ENCODE measurements at regions not wholly inside any gene's neighbourhood (a gene's known extent, or its start where the extent isn't known, plus 50 kb on each side); places are given as distances from the start of the nearest gene placed in this dataset.
A peak's percentile ranks its signal among the peaks of the same experiment; 100 is the strongest.

- Histone ChIP-seq H2AK5ac (ENCODE audit: insufficient read length, low read length) (no peak overlapping the region), H3K14ac (ENCODE audit: insufficient read depth, low read length) (no peak overlapping the region), H4K91ac (ENCODE audit: insufficient read length, low read depth, low read length) (no peak overlapping the region), H3K9ac (ENCODE audit: extremely low read depth, insufficient read length, low read length) (no peak overlapping the region), H3K18ac (ENCODE audit: insufficient read length, low read depth, low read length) (no peak overlapping the region), H2BK15ac (ENCODE audit: low read depth, low read length) (no peak overlapping the region), H3K79me1 (ENCODE audit: insufficient read depth, low read depth, low read length, poor library complexity, severe bottlenecking) (no peaks in the 10 kb centered on the region), H2BK120ac (ENCODE audit: low read depth, low read length, poor library complexity, severe bottlenecking) (no peak overlapping the region), H3K23ac (ENCODE audit: insufficient read length, low read depth, low read length) (no peak overlapping the region), H3K27me3 (ENCODE audit: insufficient read depth, low read length) (no peaks in the 10 kb centered on the region), H3K4me1 (ENCODE audit: insufficient read depth, low read length) (no peaks in the 10 kb centered on the region; the same call in 1 of the 2 replicates), H4K5ac (ENCODE audit: insufficient read length, low read depth, low read length) (no peak overlapping the region), H3K27ac (ENCODE audit: insufficient read length, low read depth, low read length) (no peak overlapping the region), H2BK12ac (ENCODE audit: insufficient read length, low read depth, low read length) (no peak overlapping the region), H3K4ac (ENCODE audit: low read depth, low read length) (no peak overlapping the region), H2AFZ (ENCODE audit: low read length) (no peak overlapping the region), H3K4me2 (ENCODE audit: insufficient read depth, insufficient read length, low read length) (no peak overlapping the region), H3K23me2 (ENCODE audit: insufficient read length, low read depth, low read length, poor library complexity, severe bottlenecking) (no peaks in the 10 kb centered on the region), H4K8ac (replicated peaks; ENCODE audit: insufficient read length, low read depth, low read length) (no peak overlapping the region), H3K79me2 (ENCODE audit: insufficient read depth, low read length) (no peaks in the 10 kb centered on the region), H3K56ac (ENCODE audit: insufficient read length, low read depth, low read length) (no peak overlapping the region), H3T11ph (ENCODE audit: low read length) (no peak overlapping the region), H3K9me3 (ENCODE audit: control insufficient read depth, low read depth, low read length) (no peaks in the 10 kb centered on the region), H2BK20ac (ENCODE audit: low read depth, low read length, poor library complexity, severe bottlenecking) (no peak overlapping the region), H2BK5ac (ENCODE audit: insufficient read length, low read length) (no peak overlapping the region), H4K20me1 (ENCODE audit: control insufficient read depth, insufficient read depth, insufficient read length) (no peaks in the 10 kb centered on the region)
- H3K4me3 Mint-ChIP-seq: no peak overlapping the region
- H3K27ac Mint-ChIP-seq: peak overlapping the region in 1 of 3 experiments; percentile 62; a peak in 1 of 7 replicates
- no CpG with 5 or more reads among the region's 9 CpGs for WGBS (ENCODE audit: extremely low coverage, insufficient read length, low lambda C conversion rate)
- peaks cover 2 to 3% of the 10 kb centered on the region in 2 experiments; a peak in 1 of 5 replicates for H3K9me3 Mint-ChIP-seq
- no peak for DNase-seq
- TF ChIP-seq, protein P1, sequence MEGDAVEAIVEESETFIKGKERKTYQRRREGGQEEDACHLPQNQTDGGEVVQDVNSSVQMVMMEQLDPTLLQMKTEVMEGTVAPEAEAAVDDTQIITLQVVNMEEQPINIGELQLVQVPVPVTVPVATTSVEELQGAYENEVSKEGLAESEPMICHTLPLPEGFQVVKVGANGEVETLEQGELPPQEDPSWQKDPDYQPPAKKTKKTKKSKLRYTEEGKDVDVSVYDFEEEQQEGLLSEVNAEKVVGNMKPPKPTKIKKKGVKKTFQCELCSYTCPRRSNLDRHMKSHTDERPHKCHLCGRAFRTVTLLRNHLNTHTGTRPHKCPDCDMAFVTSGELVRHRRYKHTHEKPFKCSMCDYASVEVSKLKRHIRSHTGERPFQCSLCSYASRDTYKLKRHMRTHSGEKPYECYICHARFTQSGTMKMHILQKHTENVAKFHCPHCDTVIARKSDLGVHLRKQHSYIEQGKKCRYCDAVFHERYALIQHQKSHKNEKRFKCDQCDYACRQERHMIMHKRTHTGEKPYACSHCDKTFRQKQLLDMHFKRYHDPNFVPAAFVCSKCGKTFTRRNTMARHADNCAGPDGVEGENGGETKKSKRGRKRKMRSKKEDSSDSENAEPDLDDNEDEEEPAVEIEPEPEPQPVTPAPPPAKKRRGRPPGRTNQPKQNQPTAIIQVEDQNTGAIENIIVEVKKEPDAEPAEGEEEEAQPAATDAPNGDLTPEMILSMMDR (conservative IDR thresholded peaks at IDR 0.05): no peak
- peaks cover 0 to 5% (median 1%) of the 10 kb centered on the region in 3 experiments; a peak in 4 of 7 replicates for H3K36me3 Mint-ChIP-seq (ENCODE audit: insufficient read depth in 1 of 3, low read depth in 3 of 3)
- H3K4me1 Mint-ChIP-seq: peaks cover 13 to 14% of the 10 kb centered on the region in 2 experiments
- H3K27me3 Mint-ChIP-seq (ENCODE audit: low read depth): no peaks in the 10 kb centered on the region; the same call in 1 of the 2 replicates
Observed at GRCh38 chr9:16207161-16207560, 654.3 kb downstream of the CCDC171 start.
